Limb (tissue), 2 donors: ENCODE measurements at regions not wholly inside any gene's neighbourhood (a gene's known extent, or its start where the extent isn't known, plus 50 kb on each side); places are given as distances from the start of the nearest gene placed in this dataset.

ENCODE experiments used
- DNase-seq, 2 donors: peaks; one replicate each; pipeline ENCODE4 v3.0.0-alpha.2; 2016; ENCODE audit errors: extremely low spot score in 2 of 2

- no peak for DNase-seq
These were observed 106.4 kb downstream of the BRD1 start for GRCh38 chr22:49721211-49721763.

GRCh38 chr22:49720279-49720959 lies 107.3 kb downstream of the BRD1 start:
- no peak for DNase-seq

- no peak for DNase-seq
These were observed 108.6 kb downstream of the BRD1 start for GRCh38 chr22:49719046-49719445.

DNA sequence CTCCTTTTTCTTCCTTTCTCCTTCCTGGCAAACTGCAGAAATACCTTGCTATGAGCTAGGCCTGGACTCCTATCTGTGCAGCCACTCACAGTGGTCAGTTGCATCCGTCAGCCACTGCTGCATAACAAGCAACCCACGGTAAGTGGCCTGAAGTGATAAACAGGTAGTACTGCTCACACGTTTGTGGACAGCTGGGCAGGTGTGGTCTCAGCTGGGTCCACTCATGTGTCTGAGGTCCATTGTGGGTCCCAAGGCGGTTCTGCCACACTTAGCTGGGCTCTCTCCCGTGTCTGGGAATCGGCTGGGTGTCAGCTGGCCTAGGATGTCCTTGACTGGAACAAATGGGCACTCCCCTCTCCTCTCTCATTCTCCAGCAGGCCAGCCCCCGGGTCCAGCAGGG lies 109.3 kb downstream of the BRD1 start:
- DNase-seq, result no peak

GRCh38 chr22:49717322-49717919 lies 110.3 kb downstream of the BRD1 start:
- DNase-seq, result no peak

DNA sequence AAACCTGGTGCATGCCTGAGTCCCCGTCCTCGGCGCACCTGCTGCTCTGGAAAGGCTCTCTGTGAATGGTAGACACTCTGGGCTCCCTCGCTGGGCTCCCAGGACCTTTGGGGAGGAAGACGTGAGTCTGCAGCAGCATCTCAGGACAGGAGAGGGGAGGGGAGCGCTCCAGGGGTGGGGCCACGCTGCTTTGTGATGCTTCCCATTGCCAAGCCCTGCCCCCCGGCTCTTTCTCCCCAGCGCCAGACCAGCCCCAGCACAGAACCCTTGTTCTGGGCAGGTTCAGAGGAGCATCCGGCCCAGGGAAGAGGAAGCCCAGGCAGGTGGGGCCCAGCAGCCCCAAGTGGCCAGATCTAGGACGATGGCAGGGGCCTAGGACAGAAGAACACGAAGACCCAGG lies 111.2 kb downstream of the BRD1 start:
- no peak for DNase-seq

DNA sequence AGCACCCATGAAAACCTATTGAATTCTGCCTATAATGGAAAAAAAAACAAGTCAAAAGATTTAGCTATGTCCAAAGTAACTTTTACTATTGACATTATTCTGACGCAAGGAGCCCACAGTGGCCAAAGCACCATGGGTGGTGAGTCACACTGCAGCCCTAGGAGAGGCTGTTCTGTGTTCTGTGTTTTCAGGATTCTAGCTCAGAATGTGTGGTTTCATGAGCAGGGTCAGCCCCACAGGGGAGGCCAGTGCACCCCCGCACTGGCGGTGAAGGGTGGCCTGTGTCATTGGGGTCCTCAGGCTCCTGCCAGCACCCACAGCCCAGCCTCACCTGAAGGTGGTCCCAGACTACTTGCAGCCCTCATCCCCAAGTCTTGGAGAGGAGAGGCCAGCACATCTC lies 112.2 kb downstream of the BRD1 start:
- DNase-seq, result no peak

GRCh38 chr22:49713003-49713402 lies 114.7 kb downstream of the BRD1 start:
- no peak for DNase-seq

DNA sequence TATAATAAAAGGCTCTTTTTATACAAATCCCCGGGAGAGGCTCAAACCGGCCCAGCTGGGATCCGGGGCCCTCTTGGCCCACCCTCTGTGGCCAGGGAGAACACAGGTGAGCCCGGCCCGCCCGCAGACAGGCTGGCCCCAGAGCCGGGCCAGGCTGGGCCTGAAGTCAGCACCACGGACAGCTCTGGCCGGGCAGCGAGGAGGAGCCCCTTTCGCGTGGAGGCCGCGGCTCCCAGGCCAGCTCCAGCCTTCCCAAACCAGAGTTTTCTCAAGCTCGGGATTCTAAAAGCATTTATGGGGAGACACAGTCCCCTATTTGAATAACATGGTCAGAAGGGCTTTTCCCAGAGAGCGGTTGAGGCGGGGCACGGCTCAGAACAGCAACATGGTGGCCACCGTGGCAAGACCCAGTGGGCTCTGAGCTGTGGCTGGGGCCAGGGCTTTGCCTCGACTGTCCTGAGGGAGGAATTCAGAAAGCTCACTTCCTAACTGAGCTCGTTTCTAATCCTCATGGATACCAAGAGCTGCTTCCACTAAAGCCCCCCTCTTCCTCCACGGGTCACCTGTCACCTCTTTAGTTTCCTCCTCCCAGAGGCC lies 115.4 kb downstream of the BRD1 start:
- DNase-seq, result peak; percentile 20 to 70

DNA sequence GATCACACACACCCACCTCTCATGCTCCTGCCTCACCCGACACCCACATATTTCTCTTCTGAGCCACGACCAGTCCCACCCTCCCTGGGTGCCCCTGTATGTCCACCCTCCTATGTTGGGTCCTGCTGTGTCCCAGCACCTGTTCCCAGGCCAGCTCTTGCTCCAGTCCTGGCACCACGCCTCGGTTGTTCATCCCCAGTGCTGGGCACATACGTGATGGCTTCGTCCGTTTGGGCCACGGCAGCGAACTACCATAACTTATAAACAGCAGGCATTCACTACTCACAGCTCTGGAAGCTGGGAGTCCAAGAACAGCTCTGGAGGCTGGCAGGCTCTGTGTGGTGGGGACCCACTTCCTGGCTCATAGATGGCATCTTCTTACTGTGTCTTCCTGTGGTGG lies 116.9 kb downstream of the BRD1 start:
- DNase-seq, result no peak

DNA sequence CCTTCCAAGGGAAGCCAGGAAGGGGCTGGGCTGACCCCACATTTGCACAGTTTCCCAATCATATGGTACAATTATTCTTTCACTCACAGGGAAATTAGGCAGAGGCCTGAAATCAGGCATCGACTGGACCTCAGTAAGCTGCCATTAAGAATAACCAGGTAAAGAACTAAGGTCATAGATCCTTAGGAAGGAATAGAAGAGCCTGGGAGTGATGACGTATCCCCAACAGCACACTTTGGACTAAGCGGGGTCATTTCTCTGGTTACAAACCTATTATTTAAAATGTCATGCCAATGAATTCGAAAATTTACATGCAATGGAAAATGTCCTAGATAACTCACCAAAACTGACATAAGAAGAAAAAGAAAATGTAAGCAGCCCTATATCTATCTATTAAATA lies 118.2 kb downstream of the BRD1 start:
- DNase-seq, result no peak

GRCh38 chr22:49705972-49706352 lies 121.7 kb downstream of the BRD1 start:
- no peak for DNase-seq

- no peak for DNase-seq
These were observed 122.3 kb downstream of the BRD1 start for GRCh38 chr22:49705216-49705971.

GRCh38 chr22:49704345-49705215 lies 123.1 kb downstream of the BRD1 start:
- peak in 1 of 2 donors; percentile 16 for DNase-seq

DNA sequence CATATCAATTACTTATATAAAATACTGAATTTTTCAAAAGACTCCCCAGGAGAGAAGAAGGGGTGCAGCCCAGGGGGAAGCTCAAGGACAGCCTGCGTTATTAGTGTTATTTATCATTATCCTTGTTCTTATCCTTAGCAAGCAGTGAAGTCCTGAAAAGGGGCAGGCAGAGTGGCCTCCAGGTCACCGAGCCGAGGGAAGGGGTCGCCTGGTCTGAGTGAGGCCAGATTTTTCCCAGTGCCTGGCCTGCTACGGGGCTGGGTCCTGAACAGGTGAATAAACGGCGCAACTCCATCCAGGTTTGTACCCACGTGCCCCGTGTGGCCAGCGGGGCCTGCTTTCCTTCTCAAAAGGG lies 123.7 kb downstream of the BRD1 start:
- DNase-seq, result no peak

- DNase-seq, result no peak
These were observed 124.2 kb downstream of the BRD1 start for GRCh38 chr22:49703505-49703904.

GRCh38 chr22:49702068-49702397 lies 125.6 kb downstream of the BRD1 start:
- no peak for DNase-seq

- no peak for DNase-seq
These were observed 126.1 kb downstream of the BRD1 start for GRCh38 chr22:49701380-49702067.

- DNase-seq, result no peak
These were observed 127.7 kb downstream of the BRD1 start for GRCh38 chr22:49699928-49700498.

GRCh38 chr22:49699476-49699875 lies 128.2 kb downstream of the BRD1 start:
- DNase-seq, result no peak
